GM18907 (cell line): ENCODE measurements at regions not wholly inside any gene's neighbourhood (a gene's known extent, or its start where the extent isn't known, plus 50 kb on each side); places are given as distances from the start of the nearest gene placed in this dataset.

Experiments
- ATAC-seq: cut with Tn5 transposase; IDR thresholded peaks from one replicate; pipeline ENCODE4 v1.9.1; 2021; ENCODE audit warnings: mild to moderate bottlenecking, moderate library complexity; ENCODE audit not compliant: unreplicated experiment

- ATAC-seq, result no peak
Measured at GRCh38 chr12:24759155-24759554, 189.7 kb downstream of the BCAT1 start.

- ATAC-seq, result no peak
Measured at GRCh38 chr12:24756479-24757024, 192.3 kb downstream of the BCAT1 start.

- ATAC-seq, result no peak
Measured at GRCh38 chr12:24754690-24755638, 193.9 kb downstream of the BCAT1 start.

GRCh38 chr12:24752763-24753462, 196.0 kb downstream of the BCAT1 start:
- ATAC-seq, result no peak

- no peak for ATAC-seq
Measured at GRCh38 chr12:24751181-24751580, 197.7 kb downstream of the BCAT1 start.

- ATAC-seq, result no peak
Measured at GRCh38 chr12:24750263-24750662, 198.6 kb downstream of the BCAT1 start.

GRCh38 chr12:24749171-24749570, 199.7 kb downstream of the BCAT1 start:
- ATAC-seq, result no peak

GRCh38 chr12:24748326-24748725, 200.6 kb downstream of the BCAT1 start:
- no peak for ATAC-seq

GRCh38 chr12:24746864-24747263, 202.0 kb downstream of the BCAT1 start:
- no peak for ATAC-seq

GRCh38 chr12:24746006-24746671, 202.8 kb downstream of the BCAT1 start:
- ATAC-seq, result no peak

GRCh38 chr12:24743941-24744793, 204.7 kb downstream of the BCAT1 start:
- no peak for ATAC-seq

GRCh38 chr12:24742378-24742777, 206.5 kb downstream of the BCAT1 start:
- ATAC-seq, result peak; percentile 93

- peak; percentile 55 for ATAC-seq
Measured at GRCh38 chr12:24741216-24741615, 207.7 kb downstream of the BCAT1 start.

GRCh38 chr12:24739106-24739779, 209.7 kb downstream of the BCAT1 start:
- ATAC-seq, result no peak

- no peak for ATAC-seq
Measured at GRCh38 chr12:24738441-24738840, 210.5 kb downstream of the BCAT1 start.

- no peak for ATAC-seq
Measured at GRCh38 chr12:24731596-24731995, 217.3 kb downstream of the BCAT1 start.

- peak; percentile 38 for ATAC-seq
Measured at GRCh38 chr12:24730489-24730896, 218.4 kb downstream of the BCAT1 start.

- no peak for ATAC-seq
Measured at GRCh38 chr12:24728826-24729225, 220.1 kb downstream of the BCAT1 start.

- no peak for ATAC-seq
Measured at GRCh38 chr12:24728366-24728765, 220.5 kb downstream of the BCAT1 start.

- ATAC-seq, result no peak
Measured at GRCh38 chr12:24725616-24726015, 223.3 kb downstream of the BCAT1 start.
